ENCODE measurements at regions not wholly inside any gene's neighbourhood (a gene's known extent, or its start where the extent isn't known, plus 50 kb on each side); places are given as distances from the start of the nearest gene placed in this dataset.

GRCh38 chr10:71150796-71151195 is 61.6 kb upstream of the UNC5B start:
- TF ChIP-seq POLR2AphosphoS5 (IDR thresholded peaks at IDR 0.05; ENCODE audit: low read depth, low read length) = no peak

GRCh38 chr10:71152043-71152442 is 60.3 kb upstream of the UNC5B start:
- TF ChIP-seq TAF1 (IDR thresholded peaks at IDR 0.05; ENCODE audit: borderline replicate concordance, insufficient read depth, low read length) (no peak), SIN3A (IDR thresholded peaks at IDR 0.05; ENCODE audit: borderline replicate concordance, insufficient read depth, low read length) (no peak), FOXP2 (optimal IDR thresholded peaks at IDR 0.05; ENCODE audit: borderline replicate concordance, extremely low read depth, extremely low read length, insufficient read depth) (no peak), POLR2AphosphoS5 (IDR thresholded peaks at IDR 0.05; ENCODE audit: low read depth, low read length) (no peak), REST (IDR thresholded peaks at IDR 0.05; ENCODE audit: insufficient read depth in 1 of 2, low read depth in 2 of 2, low read length in 2 of 2) (no peak)

GRCh38 chr10:71156436-71156835 is 55.9 kb upstream of the UNC5B start:
- TF ChIP-seq POLR2AphosphoS5 (IDR thresholded peaks at IDR 0.05; ENCODE audit: low read depth, low read length) (no peak), REST (IDR thresholded peaks at IDR 0.05; ENCODE audit: insufficient read depth in 1 of 2, low read depth in 2 of 2, low read length in 2 of 2) (no peak), TAF1 (IDR thresholded peaks at IDR 0.05; ENCODE audit: borderline replicate concordance, insufficient read depth, low read length) (no peak)

GRCh38 chr10:71157435-71157834 is 54.9 kb upstream of the UNC5B start:
- TF ChIP-seq REST (IDR thresholded peaks at IDR 0.05; ENCODE audit: insufficient read depth in 1 of 2, low read depth in 2 of 2, low read length in 2 of 2) (no peak), FOXP2 (optimal IDR thresholded peaks at IDR 0.05; ENCODE audit: borderline replicate concordance, extremely low read depth, extremely low read length, insufficient read depth) (no peak), TAF1 (IDR thresholded peaks at IDR 0.05; ENCODE audit: borderline replicate concordance, insufficient read depth, low read length) (no peak), POLR2AphosphoS5 (IDR thresholded peaks at IDR 0.05; ENCODE audit: low read depth, low read length) (no peak), SIN3A (IDR thresholded peaks at IDR 0.05; ENCODE audit: borderline replicate concordance, insufficient read depth, low read length) (no peak)

GRCh38 chr10:71158251-71158650 is 54.1 kb upstream of the UNC5B start:
- TF ChIP-seq TAF1 (IDR thresholded peaks at IDR 0.05; ENCODE audit: borderline replicate concordance, insufficient read depth, low read length) = no peak
- TF ChIP-seq SIN3A (IDR thresholded peaks at IDR 0.05; ENCODE audit: borderline replicate concordance, insufficient read depth, low read length) = no peak
- no peak for TF ChIP-seq FOXP2 (optimal IDR thresholded peaks at IDR 0.05; ENCODE audit: borderline replicate concordance, extremely low read depth, extremely low read length, insufficient read depth)

GRCh38 chr10:71158902-71159301 is 53.5 kb upstream of the UNC5B start:
- no peak for TF ChIP-seq TAF1 (IDR thresholded peaks at IDR 0.05; ENCODE audit: borderline replicate concordance, insufficient read depth, low read length)
- TF ChIP-seq FOXP2 (optimal IDR thresholded peaks at IDR 0.05; ENCODE audit: borderline replicate concordance, extremely low read depth, extremely low read length, insufficient read depth) = no peak
- no peak for TF ChIP-seq POLR2AphosphoS5 (IDR thresholded peaks at IDR 0.05; ENCODE audit: low read depth, low read length)
- no peak for TF ChIP-seq SIN3A (IDR thresholded peaks at IDR 0.05; ENCODE audit: borderline replicate concordance, insufficient read depth, low read length)
- TF ChIP-seq REST (IDR thresholded peaks at IDR 0.05; ENCODE audit: insufficient read depth in 1 of 2, low read depth in 2 of 2, low read length in 2 of 2) = no peak

All from PFSK-1 (cell line).